H9 (cell line): ENCODE measurements at regions not wholly inside any gene's neighbourhood (a gene's known extent, or its start where the extent isn't known, plus 50 kb on each side); places are given as distances from the start of the nearest gene placed in this dataset.

ENCODE experiments used
- DNase-seq: peaks from one replicate; pipeline ENCODE4 v3.0.0-alpha.2; 2017
- H2AFZ ChIP-seq: one replicate; pipeline ENCODE4 v1.6.1; 2013; ENCODE audit warnings: mild to moderate bottlenecking, low read length, control low read depth, moderate library complexity
- H2AK5ac ChIP-seq: 2 replicates; pipeline ENCODE4 v1.6.1; 2013; ENCODE audit warnings: low read length, control low read depth, mixed read lengths; ENCODE audit not compliant: insufficient read length
- H2BK120ac ChIP-seq: one replicate; pipeline ENCODE4 v1.6.1; 2013; ENCODE audit warnings: low read depth, mild to moderate bottlenecking, low read length, control low read depth, inconsistent platforms; ENCODE audit not compliant: poor library complexity, severe bottlenecking
- H2BK12ac ChIP-seq: 2 replicates; pipeline ENCODE4 v1.6.1; 2013; ENCODE audit warnings: low read length, control low read depth, mixed read lengths, low read depth; ENCODE audit not compliant: insufficient read length
- H2BK15ac ChIP-seq: 2 replicates; pipeline ENCODE4 v1.6.1; 2013; ENCODE audit warnings: low read depth, low read length, control low read depth
- H2BK20ac ChIP-seq: one replicate; pipeline ENCODE4 v1.6.1; 2013; ENCODE audit warnings: low read depth, mild to moderate bottlenecking, low read length, control low read depth, inconsistent platforms; ENCODE audit not compliant: poor library complexity, severe bottlenecking
- H2BK5ac ChIP-seq: 2 replicates; pipeline ENCODE4 v1.6.1; 2013; ENCODE audit warnings: low read length, control low read depth, mixed read lengths; ENCODE audit not compliant: insufficient read length
- H3K14ac ChIP-seq: 2 replicates; pipeline ENCODE4 v1.6.1; 2013; ENCODE audit warnings: low read length, control low read depth; ENCODE audit not compliant: insufficient read depth
- H3K18ac ChIP-seq: 2 replicates; pipeline ENCODE4 v1.6.1; 2013; ENCODE audit warnings: low read depth, mild to moderate bottlenecking, mixed read lengths, low read length, control low read depth; ENCODE audit not compliant: insufficient read length
- H3K23ac ChIP-seq: 2 replicates; pipeline ENCODE4 v1.6.1; 2013; ENCODE audit warnings: low read length, control low read depth, mixed read lengths, low read depth; ENCODE audit not compliant: insufficient read length
- H3K23me2 ChIP-seq: 2 replicates; pipeline ENCODE4 v1.6.1; 2013; ENCODE audit warnings: low read depth, mild to moderate bottlenecking, mixed read lengths, low read length, control low read depth; ENCODE audit not compliant: insufficient read length, poor library complexity, severe bottlenecking
- H3K27ac ChIP-seq: 2 replicates; pipeline ENCODE4 v1.5.1; 2013; ENCODE audit warnings: low read length, control low read depth, mixed read lengths, low read depth; ENCODE audit not compliant: insufficient read length
- H3K27me3 ChIP-seq: 2 replicates; pipeline ENCODE4 v1.6.1; 2013; ENCODE audit warnings: low read length, control low read depth, inconsistent platforms; ENCODE audit not compliant: insufficient read depth
- H3K4ac ChIP-seq: 2 replicates; pipeline ENCODE4 v1.6.1; 2013; ENCODE audit warnings: low read depth, mild to moderate bottlenecking, control low read depth, inconsistent platforms, low read length, moderate library complexity
- H3K4me1 ChIP-seq: 2 replicates; pipeline ENCODE4 v1.6.1; 2013; ENCODE audit warnings: low read length, control low read depth, inconsistent platforms; ENCODE audit not compliant: insufficient read depth
- H3K4me2 ChIP-seq: 2 replicates; pipeline ENCODE4 v1.6.1; 2013; ENCODE audit warnings: low read length, control low read depth, mixed read lengths; ENCODE audit not compliant: insufficient read length, insufficient read depth
- H3K56ac ChIP-seq: 2 replicates; pipeline ENCODE4 v1.6.1; 2013; ENCODE audit warnings: low read depth, mild to moderate bottlenecking, mixed read lengths, low read length, control low read depth; ENCODE audit not compliant: insufficient read length
- H3K79me1 ChIP-seq: 2 replicates; pipeline ENCODE4 v1.6.1; 2013; ENCODE audit warnings: low read depth, mild to moderate bottlenecking, moderate library complexity, low read length, control low read depth, inconsistent platforms; ENCODE audit not compliant: insufficient read depth, poor library complexity, severe bottlenecking
- H3K79me2 ChIP-seq: 2 replicates; pipeline ENCODE4 v1.6.1; 2013; ENCODE audit warnings: low read length, control low read depth, inconsistent platforms; ENCODE audit not compliant: insufficient read depth
- H3K9ac ChIP-seq: 2 replicates; pipeline ENCODE4 v1.6.1; 2013; ENCODE audit warnings: low read length, control low read depth, mixed read lengths; ENCODE audit not compliant: insufficient read length; ENCODE audit errors: extremely low read depth
- H3K9me3 ChIP-seq: one replicate; pipeline ENCODE4 v1.6.1; 2013; ENCODE audit warnings: low read depth, low read length, inconsistent platforms; ENCODE audit not compliant: control insufficient read depth
- H3T11ph ChIP-seq: one replicate; pipeline ENCODE4 v1.6.1; 2013; ENCODE audit warnings: mild to moderate bottlenecking, low read length, control low read depth, inconsistent platforms
- H4K20me1 ChIP-seq: one replicate; pipeline ENCODE4 v1.6.1; 2013; ENCODE audit not compliant: control insufficient read depth, insufficient read length, insufficient read depth
- H4K5ac ChIP-seq: 2 replicates; pipeline ENCODE4 v1.6.1; 2013; ENCODE audit warnings: low read depth, mild to moderate bottlenecking, mixed read lengths, low read length, control low read depth; ENCODE audit not compliant: insufficient read length
- H4K8ac ChIP-seq: replicated peaks from 2 replicates; pipeline ENCODE4 v1.6.1; 2013; ENCODE audit warnings: low read length, control low read depth, mixed read lengths, low read depth; ENCODE audit not compliant: insufficient read length
- H4K91ac ChIP-seq: 2 replicates; pipeline ENCODE4 v1.6.1; 2013; ENCODE audit warnings: low read depth, mild to moderate bottlenecking, moderate library complexity, mixed read lengths, low read length, control low read depth; ENCODE audit not compliant: insufficient read length
- H3K27ac Mint-ChIP-seq, 3 experiments: 2 replicates in 2 of 3; 3 replicates in 1 of 3; pipeline ENCODE4 v1.8.0; 2020 to 2021; ENCODE audit warnings: mixed read lengths in 3 of 3, mild to moderate bottlenecking in 1 of 3, moderate library complexity in 1 of 3
- H3K27me3 Mint-ChIP-seq: 2 replicates; pipeline ENCODE4 v1.8.0; 2021; ENCODE audit warnings: low read depth, mild to moderate bottlenecking, moderate library complexity, mixed read lengths
- H3K36me3 Mint-ChIP-seq, 3 experiments: 2 replicates in 2 of 3; 3 replicates in 1 of 3; pipeline ENCODE4 v1.8.0; 2020 to 2021; ENCODE audit warnings: low read depth in 3 of 3, mixed read lengths in 3 of 3; ENCODE audit not compliant: insufficient read depth in 1 of 3
- H3K4me1 Mint-ChIP-seq, 2 experiments: 2 replicates each; pipeline ENCODE4 v1.8.0; 2020; ENCODE audit warnings: mixed read lengths in 2 of 2
- H3K4me3 Mint-ChIP-seq, 2 experiments: 2 replicates in 1 of 2; 3 replicates in 1 of 2; pipeline ENCODE4 v1.8.0; 2020 to 2021; ENCODE audit warnings: mild to moderate bottlenecking in 2 of 2, mixed read lengths in 2 of 2, moderate library complexity in 1 of 2
- H3K9me3 Mint-ChIP-seq, 2 experiments: 2 replicates in 1 of 2; 3 replicates in 1 of 2; pipeline ENCODE4 v1.8.0; 2020; ENCODE audit warnings: mild to moderate bottlenecking in 2 of 2, mixed read lengths in 2 of 2, moderate library complexity in 1 of 2
- CTCF ChIP-seq: fragments of 200-600 bp; sonication (generic); conservative IDR thresholded peaks from 3 replicates; pipeline ENCODE4 v1.8.0; 2021; ENCODE audit warnings: antibody characterized with exemption, mild to moderate bottlenecking

GRCh38 chr5:125357660-125358059 is 611.2 kb upstream of the ZNF608 start:
- no peak overlapping the region for H2BK5ac ChIP-seq
- H2AK5ac ChIP-seq = no peak overlapping the region
- Mint-ChIP-seq H3K36me3 (peaks cover 0 to 18% (median 6%) of the 10 kb centered on the region in 3 experiments), H3K4me3 (no peak overlapping the region), H3K27ac (no peak overlapping the region; a peak in 1 of 7 replicates), H3K9me3 (peaks cover 18 to 23% of the 10 kb centered on the region in 2 experiments), H3K4me1 (peaks cover 5 to 10% of the 10 kb centered on the region in 2 experiments; a peak in 2 of 4 replicates), H3K27me3 (no peaks in the 10 kb centered on the region; the same call in 1 of the 2 replicates)
- no peaks in the 10 kb centered on the region for H3K79me1 ChIP-seq
- TF ChIP-seq CTCF = no peak
- no peak overlapping the region for H2AFZ ChIP-seq
- no peak overlapping the region for H4K91ac ChIP-seq
- no peak overlapping the region for H3K18ac ChIP-seq
- no peaks in the 10 kb centered on the region for H3K27me3 ChIP-seq
- H2BK20ac ChIP-seq = no peak overlapping the region
- H4K5ac ChIP-seq = no peak overlapping the region
- H2BK12ac ChIP-seq = no peak overlapping the region
- H4K20me1 ChIP-seq = no peaks in the 10 kb centered on the region
- H4K8ac ChIP-seq = no peak overlapping the region
- no peak overlapping the region for H3K9ac ChIP-seq
- no peak overlapping the region for H3K4me2 ChIP-seq
- H2BK120ac ChIP-seq = no peak overlapping the region
- H3K9me3 ChIP-seq = no peaks in the 10 kb centered on the region
- H3T11ph ChIP-seq = no peak overlapping the region
- no peak overlapping the region; the same call in 1 of the 2 replicates for H3K14ac ChIP-seq
- no peak overlapping the region for H3K23ac ChIP-seq
- H3K23me2 ChIP-seq = no peaks in the 10 kb centered on the region
- H3K27ac ChIP-seq = no peak overlapping the region
- H3K56ac ChIP-seq = no peak overlapping the region
- DNase-seq = no peak
- H3K4me1 ChIP-seq = no peaks in the 10 kb centered on the region
- H2BK15ac ChIP-seq = no peak overlapping the region
- H3K4ac ChIP-seq = no peak overlapping the region
- H3K79me2 ChIP-seq = no peaks in the 10 kb centered on the region
